C4-2B (cell line): ENCODE measurements at regions not wholly inside any gene's neighbourhood (a gene's known extent, or its start where the extent isn't known, plus 50 kb on each side); places are given as distances from the start of the nearest gene placed in this dataset.

Experiments
- H3K27ac ChIP-seq: fragments of 450-650 bp; 2 replicates; pipeline ENCODE4 v1.5.1; 2017
- ZFX ChIP-seq: fragments of 450-650 bp; IDR thresholded peaks from 2 replicates; pipeline ENCODE4 v1.6.1; 2017
- TF ChIP-seq, protein P1 (sequence below): fragments of 450-650 bp; conservative IDR thresholded peaks from 2 replicates; pipeline ENCODE4 v1.5.1; 2017; ENCODE audit warnings: mild to moderate bottlenecking

DNA sequence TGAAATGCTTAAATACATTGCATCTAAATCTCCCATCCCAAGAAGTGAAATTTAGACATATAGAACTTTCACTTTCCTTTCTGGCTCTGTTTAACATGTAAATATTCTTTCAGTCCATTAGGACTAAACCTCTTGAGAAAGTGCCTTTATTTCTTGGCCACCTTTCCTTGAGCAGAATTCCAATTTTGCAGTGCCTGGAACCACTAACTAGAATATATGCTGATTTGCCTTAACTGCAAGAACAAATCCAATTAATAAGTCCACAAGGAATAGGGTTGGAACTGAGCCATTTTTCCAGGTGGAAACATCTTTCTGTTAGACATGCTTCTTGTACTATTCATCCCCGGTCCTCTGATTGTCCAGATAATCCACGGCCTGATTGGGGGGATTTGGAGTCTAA lies 478.0 kb downstream of the ENC1 start:
- TF ChIP-seq ZFX, result no peak
- TF ChIP-seq, protein P1, sequence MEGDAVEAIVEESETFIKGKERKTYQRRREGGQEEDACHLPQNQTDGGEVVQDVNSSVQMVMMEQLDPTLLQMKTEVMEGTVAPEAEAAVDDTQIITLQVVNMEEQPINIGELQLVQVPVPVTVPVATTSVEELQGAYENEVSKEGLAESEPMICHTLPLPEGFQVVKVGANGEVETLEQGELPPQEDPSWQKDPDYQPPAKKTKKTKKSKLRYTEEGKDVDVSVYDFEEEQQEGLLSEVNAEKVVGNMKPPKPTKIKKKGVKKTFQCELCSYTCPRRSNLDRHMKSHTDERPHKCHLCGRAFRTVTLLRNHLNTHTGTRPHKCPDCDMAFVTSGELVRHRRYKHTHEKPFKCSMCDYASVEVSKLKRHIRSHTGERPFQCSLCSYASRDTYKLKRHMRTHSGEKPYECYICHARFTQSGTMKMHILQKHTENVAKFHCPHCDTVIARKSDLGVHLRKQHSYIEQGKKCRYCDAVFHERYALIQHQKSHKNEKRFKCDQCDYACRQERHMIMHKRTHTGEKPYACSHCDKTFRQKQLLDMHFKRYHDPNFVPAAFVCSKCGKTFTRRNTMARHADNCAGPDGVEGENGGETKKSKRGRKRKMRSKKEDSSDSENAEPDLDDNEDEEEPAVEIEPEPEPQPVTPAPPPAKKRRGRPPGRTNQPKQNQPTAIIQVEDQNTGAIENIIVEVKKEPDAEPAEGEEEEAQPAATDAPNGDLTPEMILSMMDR, result no peak
- H3K27ac ChIP-seq, result no peak overlapping the region

DNA sequence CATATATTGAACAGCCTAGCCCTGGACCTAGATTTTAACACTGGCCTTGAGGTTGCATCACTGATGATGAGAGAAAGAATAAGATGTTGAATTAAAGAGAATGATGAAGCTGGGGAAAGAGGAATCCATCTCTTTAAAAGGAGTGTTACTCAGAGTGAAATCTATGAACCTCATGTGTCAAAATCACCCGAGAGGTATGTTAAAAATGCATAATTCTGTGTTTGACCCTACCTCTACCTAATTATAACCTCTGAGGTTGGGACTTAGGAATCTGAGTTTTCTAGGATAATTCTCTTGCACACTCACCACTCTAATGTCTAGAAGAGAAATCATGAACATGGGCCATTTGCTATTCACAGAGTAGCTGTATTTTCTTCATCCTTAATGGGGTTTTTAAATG lies 479.4 kb downstream of the ENC1 start:
- TF ChIP-seq, protein P1, result no peak
- TF ChIP-seq ZFX, result no peak
- no peak overlapping the region for H3K27ac ChIP-seq

GRCh38 chr5:74156728-74157383 lies 483.7 kb downstream of the ENC1 start:
- peak overlapping the region; percentile 35 for H3K27ac ChIP-seq
- TF ChIP-seq ZFX, result no peak
- TF ChIP-seq, protein P1, result no peak

- no peak overlapping the region for H3K27ac ChIP-seq
- TF ChIP-seq ZFX, result no peak
- TF ChIP-seq, protein P1, result no peak
Measured at GRCh38 chr5:74155501-74155900, 485.0 kb downstream of the ENC1 start.

DNA sequence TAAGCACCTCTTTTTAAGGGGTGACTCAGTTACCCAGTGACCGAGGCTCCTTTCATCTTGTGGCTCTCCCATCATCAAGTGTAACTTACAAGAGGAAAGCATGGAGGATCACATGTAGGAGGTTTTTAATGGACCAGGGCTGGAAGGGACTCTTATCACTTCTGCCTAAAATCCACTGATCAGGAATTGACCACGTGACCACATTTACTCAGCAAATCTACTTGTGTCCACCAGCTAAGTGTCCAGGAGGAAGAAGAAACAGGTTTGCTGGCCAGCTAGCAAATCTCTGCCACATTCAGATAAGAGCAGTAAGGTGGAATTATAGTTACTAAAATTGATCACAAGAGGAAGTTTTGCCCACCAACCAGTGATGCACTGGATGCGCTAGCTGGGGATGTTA lies 486.0 kb downstream of the ENC1 start:
- no peak for TF ChIP-seq ZFX
- TF ChIP-seq, protein P1, result no peak

DNA sequence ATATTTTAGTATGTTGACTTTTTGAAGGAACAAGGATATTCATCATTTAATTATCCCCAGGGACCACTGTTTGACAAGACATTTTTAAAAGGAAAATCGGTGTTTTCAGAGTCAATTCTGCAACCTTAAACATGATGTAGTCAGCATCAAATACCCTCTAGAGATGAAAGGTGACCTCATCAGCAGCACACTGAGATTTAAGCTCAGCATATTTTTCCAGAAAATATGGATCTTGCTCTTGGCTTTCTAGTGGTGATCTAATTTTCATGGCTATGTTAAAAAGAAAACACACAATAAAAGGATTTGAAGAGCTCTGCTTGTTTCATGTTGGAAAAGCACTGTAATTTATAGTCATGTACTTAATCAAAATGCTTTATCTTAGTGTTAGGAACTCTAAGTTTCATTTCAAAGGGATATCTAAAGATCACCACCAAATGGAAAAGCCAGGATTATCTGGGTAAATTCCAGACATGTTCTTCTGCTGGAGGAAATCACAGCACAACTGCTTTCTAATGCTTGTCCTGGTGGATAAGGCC lies 487.2 kb downstream of the ENC1 start:
- TF ChIP-seq, protein P1, result no peak
- no peak for TF ChIP-seq ZFX
- no peak overlapping the region for H3K27ac ChIP-seq

More for the DNA sequence above, 486.0 kb downstream of the ENC1 start:
- H3K27ac ChIP-seq, result no peak overlapping the region

- TF ChIP-seq, protein P1, result no peak
- no peak for TF ChIP-seq ZFX
- H3K27ac ChIP-seq, result no peak overlapping the region
Measured at GRCh38 chr5:74152625-74153254, 487.8 kb downstream of the ENC1 start.
